Mucosa of stomach (tissue), 1 donor: ENCODE measurements at regions not wholly inside any gene's neighbourhood (a gene's known extent, or its start where the extent isn't known, plus 50 kb on each side); places are given as distances from the start of the nearest gene placed in this dataset.
"Not testable (repeated sequence)": the region's sequence is repeated elsewhere in the genome, so short reads cannot be mapped to it uniquely, and the experiment has no call there.

Experiments
- H3K27me3 ChIP-seq: one replicate; pipeline ENCODE4 v1.7.0; 2013; ENCODE audit warnings: mild to moderate bottlenecking, low read length; ENCODE audit not compliant: control insufficient read depth, insufficient read depth
- H3K36me3 ChIP-seq: one replicate; pipeline ENCODE4 v1.7.0; 2013; ENCODE audit warnings: low read length; ENCODE audit not compliant: control insufficient read depth, insufficient read depth
- H3K4me1 ChIP-seq: one replicate; pipeline ENCODE4 v1.7.0; 2013; ENCODE audit warnings: mild to moderate bottlenecking, low read length; ENCODE audit not compliant: control insufficient read depth, insufficient read depth
- H3K4me3 ChIP-seq: one replicate; pipeline ENCODE4 v1.7.0; 2013; ENCODE audit warnings: low read length
- H3K9ac ChIP-seq: one replicate; pipeline ENCODE4 v1.7.0; 2013; ENCODE audit warnings: mild to moderate bottlenecking, low read length, moderate library complexity
- H3K9me3 ChIP-seq: one replicate; pipeline ENCODE4 v1.7.0; 2013; ENCODE audit warnings: mild to moderate bottlenecking, low read length, moderate library complexity; ENCODE audit not compliant: control insufficient read depth
- donor health status: Pancreatic carcinoma.

- Histone ChIP-seq H3K4me3 (no peak overlapping the region), H3K36me3 (no peaks in the 10 kb centered on the region), H3K9ac (no peak overlapping the region), H3K27me3 (no peaks in the 10 kb centered on the region), H3K4me1 (peaks cover 11% of the 10 kb centered on the region), H3K9me3 (no peaks in the 10 kb centered on the region)
These were observed 137.5 kb downstream of the DYRK2 start for GRCh38 chr12:67786086-67786485.

- Histone ChIP-seq H3K4me3 (no peak overlapping the region), H3K27me3 (no peaks in the 10 kb centered on the region), H3K9ac (no peak overlapping the region), H3K9me3 (no peaks in the 10 kb centered on the region), H3K36me3 (no peaks in the 10 kb centered on the region), H3K4me1 (peaks cover 11% of the 10 kb centered on the region)
These were observed 139.6 kb downstream of the DYRK2 start for GRCh38 chr12:67788118-67788517.

GRCh38 chr12:67789266-67789665 is 140.7 kb downstream of the DYRK2 start:
- no peak overlapping the region for H3K4me3 ChIP-seq
- no peaks in the 10 kb centered on the region for H3K36me3 ChIP-seq
- H3K27me3 ChIP-seq, result no peaks in the 10 kb centered on the region
- H3K9ac ChIP-seq, result no peak overlapping the region
- H3K9me3 ChIP-seq, result no peaks in the 10 kb centered on the region
- no peaks in the 10 kb centered on the region for H3K4me1 ChIP-seq

GRCh38 chr12:67790660-67791059 is 142.1 kb downstream of the DYRK2 start:
- Histone ChIP-seq H3K4me3 (no peak overlapping the region), H3K9me3 (no peaks in the 10 kb centered on the region), H3K4me1 (no peaks in the 10 kb centered on the region), H3K36me3 (no peaks in the 10 kb centered on the region), H3K27me3 (no peaks in the 10 kb centered on the region), H3K9ac (no peak overlapping the region)

GRCh38 chr12:67791362-67791761 is 142.8 kb downstream of the DYRK2 start:
- not testable (repeated sequence) for H3K4me1 ChIP-seq, H3K9ac ChIP-seq, H3K27me3 ChIP-seq, H3K36me3 ChIP-seq, H3K9me3 ChIP-seq, H3K4me3 ChIP-seq

- Histone ChIP-seq H3K4me3 (no peak overlapping the region), H3K9ac (no peak overlapping the region), H3K27me3 (no peaks in the 10 kb centered on the region), H3K4me1 (peaks cover 6% of the 10 kb centered on the region), H3K9me3 (no peaks in the 10 kb centered on the region), H3K36me3 (no peaks in the 10 kb centered on the region)
These were observed 143.6 kb downstream of the DYRK2 start for GRCh38 chr12:67792185-67792584.

GRCh38 chr12:67794161-67794560 is 145.6 kb downstream of the DYRK2 start:
- no peaks in the 10 kb centered on the region for H3K27me3 ChIP-seq

GRCh38 chr12:67795236-67795635 is 146.7 kb downstream of the DYRK2 start:
- Histone ChIP-seq H3K27me3 (no peaks in the 10 kb centered on the region), H3K36me3 (no peaks in the 10 kb centered on the region), H3K4me3 (no peak overlapping the region), H3K9me3 (no peaks in the 10 kb centered on the region), H3K9ac (no peak overlapping the region), H3K4me1 (peaks cover 6% of the 10 kb centered on the region)

More at GRCh38 chr12:67794161-67794560, 145.6 kb downstream of the DYRK2 start:
- Histone ChIP-seq H3K4me3 (no peak overlapping the region), H3K9me3 (no peaks in the 10 kb centered on the region), H3K9ac (no peak overlapping the region), H3K4me1 (peaks cover 6% of the 10 kb centered on the region), H3K36me3 (no peaks in the 10 kb centered on the region)

GRCh38 chr12:67797185-67797741 is 148.7 kb downstream of the DYRK2 start:
- H3K4me1 ChIP-seq, result peaks cover 6% of the 10 kb centered on the region
- no peak overlapping the region for H3K4me3 ChIP-seq
- H3K27me3 ChIP-seq, result no peaks in the 10 kb centered on the region
- H3K9ac ChIP-seq, result no peak overlapping the region
- H3K36me3 ChIP-seq, result no peaks in the 10 kb centered on the region
- H3K9me3 ChIP-seq, result no peaks in the 10 kb centered on the region

GRCh38 chr12:67797753-67798152 is 149.2 kb downstream of the DYRK2 start:
- no peak overlapping the region for H3K4me3 ChIP-seq
- no peaks in the 10 kb centered on the region for H3K27me3 ChIP-seq
- H3K9me3 ChIP-seq, result no peaks in the 10 kb centered on the region
- H3K36me3 ChIP-seq, result no peaks in the 10 kb centered on the region
- H3K4me1 ChIP-seq, result peaks cover 6% of the 10 kb centered on the region
- H3K9ac ChIP-seq, result no peak overlapping the region

GRCh38 chr12:67798768-67799167 is 150.2 kb downstream of the DYRK2 start:
- H3K27me3 ChIP-seq, result no peaks in the 10 kb centered on the region
- H3K9ac ChIP-seq, result no peak overlapping the region
- no peaks in the 10 kb centered on the region for H3K9me3 ChIP-seq
- H3K36me3 ChIP-seq, result no peaks in the 10 kb centered on the region
- no peak overlapping the region for H3K4me3 ChIP-seq
- peaks cover 14% of the 10 kb centered on the region for H3K4me1 ChIP-seq

- Histone ChIP-seq H3K36me3 (no peaks in the 10 kb centered on the region), H3K9me3 (no peaks in the 10 kb centered on the region), H3K4me3 (no peak overlapping the region), H3K9ac (no peak overlapping the region), H3K27me3 (no peaks in the 10 kb centered on the region), H3K4me1 (peaks cover 28% of the 10 kb centered on the region)
These were observed 154.2 kb downstream of the DYRK2 start for GRCh38 chr12:67802731-67803130.
